Neural progenitor cell (in vitro differentiated cells): ENCODE measurements at regions not wholly inside any gene's neighbourhood (a gene's known extent, or its start where the extent isn't known, plus 50 kb on each side); places are given as distances from the start of the nearest gene placed in this dataset.
"Not testable (repeated sequence)": the region's sequence is repeated elsewhere in the genome, so short reads cannot be mapped to it uniquely, and the experiment has no call there.

Experiments used
- DNase-seq: peaks from one replicate; pipeline ENCODE4 v3.0.0-alpha.2; 2016; ENCODE audit warnings: low spot score
- H2AFZ ChIP-seq: fragments of 200-600 bp; sonication (generic); replicated peaks from 2 replicates; pipeline ENCODE4 v1.6.1; 2016; ENCODE audit warnings: antibody characterized with exemption
- H3F3A ChIP-seq: fragments of 200-600 bp; sonication (generic); 2 replicates; pipeline ENCODE4 v1.6.1; 2016; ENCODE audit warnings: antibody characterized with exemption, low read depth
- H3K27ac ChIP-seq: fragments of 200-600 bp; sonication (generic); 2 replicates; pipeline ENCODE4 v1.5.1; 2016; ENCODE audit warnings: mild to moderate bottlenecking
- H3K27me3 ChIP-seq: fragments of 200-600 bp; sonication (generic); 2 replicates; pipeline ENCODE4 v1.6.1; 2016; ENCODE audit warnings: mild to moderate bottlenecking, moderate library complexity
- H3K36me3 ChIP-seq: fragments of 200-600 bp; sonication (generic); 2 replicates; pipeline ENCODE4 v1.5.1; 2016
- H3K4me1 ChIP-seq: fragments of 200-600 bp; sonication (generic); 2 replicates; pipeline ENCODE4 v1.6.1; 2016; ENCODE audit warnings: mixed run types
- H3K4me2 ChIP-seq: fragments of 200-600 bp; sonication (generic); 2 replicates; pipeline ENCODE4 v1.6.1; 2016
- H3K4me3 ChIP-seq: fragments of 200-600 bp; sonication (generic); 2 replicates; pipeline ENCODE4 v1.5.1; 2016
- H3K79me2 ChIP-seq: fragments of 200-600 bp; sonication (generic); 2 replicates; pipeline ENCODE4 v1.6.1; 2016; ENCODE audit warnings: low read depth
- H3K9ac ChIP-seq: fragments of 200-600 bp; sonication (generic); 2 replicates; pipeline ENCODE4 v1.6.1; 2016
- H3K9me3 ChIP-seq: fragments of 200-600 bp; sonication (generic); 2 replicates; pipeline ENCODE4 v1.5.1; 2016; ENCODE audit warnings: low read depth
- H4K20me1 ChIP-seq: fragments of 200-600 bp; sonication (generic); 2 replicates; pipeline ENCODE4 v1.6.1; 2016; ENCODE audit warnings: low read depth
- H3K27ac Mint-ChIP-seq: 3 replicates; pipeline ENCODE4 v1.8.0; 2021; ENCODE audit warnings: mixed read lengths
- H3K27me3 Mint-ChIP-seq: 2 replicates; pipeline ENCODE4 v1.8.0; 2022; ENCODE audit warnings: low read depth, mild to moderate bottlenecking, inconsistent platforms, moderate library complexity, mixed read lengths; ENCODE audit not compliant: insufficient read depth
- H3K36me3 Mint-ChIP-seq: 3 replicates; pipeline ENCODE4 v1.8.0; 2021; ENCODE audit warnings: mixed read lengths
- H3K4me1 Mint-ChIP-seq: 3 replicates; pipeline ENCODE4 v1.8.0; 2021; ENCODE audit warnings: mixed read lengths
- H3K4me3 Mint-ChIP-seq: 3 replicates; pipeline ENCODE4 v1.8.0; 2021; ENCODE audit warnings: mild to moderate bottlenecking, moderate library complexity, mixed read lengths
- H3K9me3 Mint-ChIP-seq: 3 replicates; pipeline ENCODE4 v1.8.0; 2020; ENCODE audit warnings: mixed read lengths
- CTCF ChIP-seq: fragments of 200-600 bp; sonication (generic); IDR thresholded peaks from 2 replicates; pipeline ENCODE4 v1.5.1; 2017; ENCODE audit warnings: antibody characterized with exemption, mild to moderate bottlenecking
- EZH2 ChIP-seq: fragments of 200-600 bp; sonication (generic); IDR thresholded peaks from 2 replicates; pipeline ENCODE4 v1.6.1; 2017; ENCODE audit warnings: antibody characterized with exemption, mild to moderate bottlenecking, moderate library complexity
- EZH2phosphoT487 ChIP-seq: fragments of 200-600 bp; sonication (generic); IDR thresholded peaks from 2 replicates; pipeline ENCODE4 v1.6.1; 2017; ENCODE audit warnings: antibody characterized with exemption

- H3K9me3 ChIP-seq, H2AFZ ChIP-seq, H3K4me2 ChIP-seq, H3K27me3 ChIP-seq, H3K27ac ChIP-seq, H3K27me3 Mint-ChIP-seq, H3K36me3 Mint-ChIP-seq, H3K79me2 ChIP-seq, H3K36me3 ChIP-seq, DNase-seq, H3K27ac Mint-ChIP-seq, H3K4me3 Mint-ChIP-seq, H3K9me3 Mint-ChIP-seq, H3K4me1 Mint-ChIP-seq, H3F3A ChIP-seq, H3K4me3 ChIP-seq, H3K9ac ChIP-seq, H4K20me1 ChIP-seq, H3K4me1 ChIP-seq: not testable (repeated sequence)
Measured at GRCh38 chr2:37722971-37723370, 51.5 kb upstream of the CDC42EP3 start.

- H3K27me3 ChIP-seq = no peaks in the 10 kb centered on the region
- no peak for TF ChIP-seq EZH2
- no peak for TF ChIP-seq EZH2phosphoT487
- no peak for TF ChIP-seq CTCF
- H3K4me3 ChIP-seq = no peak overlapping the region
- H3K9ac ChIP-seq = no peak overlapping the region
- H3K27ac ChIP-seq = no peak overlapping the region
- no peak overlapping the region for H3K4me2 ChIP-seq
- no peak for DNase-seq
- no peak overlapping the region for H3K27ac Mint-ChIP-seq
- peaks cover 6% of the 10 kb centered on the region for H3K4me1 ChIP-seq
- no peaks in the 10 kb centered on the region for H3K27me3 Mint-ChIP-seq
- H3K79me2 ChIP-seq = no peaks in the 10 kb centered on the region
- no peaks in the 10 kb centered on the region for H3K9me3 ChIP-seq
- no peaks in the 10 kb centered on the region for H3K9me3 Mint-ChIP-seq
- no peak overlapping the region for H3K4me3 Mint-ChIP-seq
- no peaks in the 10 kb centered on the region for H4K20me1 ChIP-seq
- no peaks in the 10 kb centered on the region for H3K36me3 Mint-ChIP-seq
- no peak overlapping the region for H2AFZ ChIP-seq
- peaks cover 18% of the 10 kb centered on the region for H3K4me1 Mint-ChIP-seq
- H3F3A ChIP-seq = peaks cover 5% of the 10 kb centered on the region
- H3K36me3 ChIP-seq = no peaks in the 10 kb centered on the region
Measured at GRCh38 chr2:37730037-37730818, 58.8 kb upstream of the CDC42EP3 start.

- not testable (repeated sequence) for H3K79me2 ChIP-seq, H3K27ac Mint-ChIP-seq, H3K36me3 ChIP-seq, H3K4me2 ChIP-seq, H3K4me3 Mint-ChIP-seq, H3K36me3 Mint-ChIP-seq, H2AFZ ChIP-seq, H3K27me3 Mint-ChIP-seq, H3K9me3 Mint-ChIP-seq, H3K4me1 ChIP-seq, H3K27ac ChIP-seq, H3K9me3 ChIP-seq, DNase-seq, H3K9ac ChIP-seq, H4K20me1 ChIP-seq, H3F3A ChIP-seq, H3K4me3 ChIP-seq, H3K27me3 ChIP-seq
- peaks cover 22% of the 10 kb centered on the region for H3K4me1 Mint-ChIP-seq
Measured at GRCh38 chr2:37732412-37732811, 61.0 kb upstream of the CDC42EP3 start.

GRCh38 chr2:37733251-37733650 lies 61.8 kb upstream of the CDC42EP3 start:
- Histone ChIP-seq H3K27ac (no peak overlapping the region), H3K4me3 (no peak overlapping the region), H4K20me1 (no peaks in the 10 kb centered on the region), H3K9ac (no peak overlapping the region), H3K36me3 (no peaks in the 10 kb centered on the region), H2AFZ (no peak overlapping the region), H3K4me2 (no peak overlapping the region), H3K79me2 (no peaks in the 10 kb centered on the region), H3K27me3 (no peaks in the 10 kb centered on the region), H3K4me1 (peaks cover 6% of the 10 kb centered on the region), H3F3A (peaks cover 5% of the 10 kb centered on the region), H3K9me3 (no peaks in the 10 kb centered on the region)
- Mint-ChIP-seq H3K36me3 (no peaks in the 10 kb centered on the region), H3K9me3 (peaks cover 2% of the 10 kb centered on the region), H3K4me1 (peaks cover 22% of the 10 kb centered on the region), H3K27me3 (no peaks in the 10 kb centered on the region), H3K4me3 (no peak overlapping the region), H3K27ac (no peak overlapping the region)
- no peak for DNase-seq
- no peak for TF ChIP-seq CTCF
- TF ChIP-seq EZH2phosphoT487 = no peak
- no peak for TF ChIP-seq EZH2

GRCh38 chr2:37733955-37734354 lies 62.5 kb upstream of the CDC42EP3 start:
- not testable (repeated sequence) for H3K27me3 Mint-ChIP-seq, H2AFZ ChIP-seq, H3F3A ChIP-seq, H3K79me2 ChIP-seq, H3K4me3 ChIP-seq, H3K9me3 Mint-ChIP-seq, H3K27me3 ChIP-seq, H3K36me3 ChIP-seq, H3K4me1 ChIP-seq, H3K4me3 Mint-ChIP-seq, H3K9me3 ChIP-seq, H3K4me2 ChIP-seq, H3K36me3 Mint-ChIP-seq, H4K20me1 ChIP-seq, H3K9ac ChIP-seq, DNase-seq
- H3K27ac Mint-ChIP-seq = peak overlapping the region; percentile 22
- H3K4me1 Mint-ChIP-seq = peaks cover 22% of the 10 kb centered on the region
- H3K27ac ChIP-seq = peak overlapping the region; percentile 53

GRCh38 chr2:37734891-37735523 lies 63.6 kb upstream of the CDC42EP3 start:
- not testable (repeated sequence) for H3K27ac Mint-ChIP-seq, H3K36me3 Mint-ChIP-seq
- peaks cover 22% of the 10 kb centered on the region for H3K4me1 Mint-ChIP-seq

More at GRCh38 chr2:37734891-37735523, 63.6 kb upstream of the CDC42EP3 start:
- H3K27ac ChIP-seq, DNase-seq, H2AFZ ChIP-seq, H3K27me3 ChIP-seq, H3K27me3 Mint-ChIP-seq, H4K20me1 ChIP-seq, H3K4me3 Mint-ChIP-seq, H3K4me1 ChIP-seq, H3K4me2 ChIP-seq, H3K9me3 ChIP-seq, H3F3A ChIP-seq, H3K79me2 ChIP-seq, H3K4me3 ChIP-seq, H3K36me3 ChIP-seq, H3K9ac ChIP-seq, H3K9me3 Mint-ChIP-seq: not testable (repeated sequence)
